ENCODE measurements at regions not wholly inside any gene's neighbourhood (a gene's known extent, or its start where the extent isn't known, plus 50 kb on each side); places are given as distances from the start of the nearest gene placed in this dataset.

DNA sequence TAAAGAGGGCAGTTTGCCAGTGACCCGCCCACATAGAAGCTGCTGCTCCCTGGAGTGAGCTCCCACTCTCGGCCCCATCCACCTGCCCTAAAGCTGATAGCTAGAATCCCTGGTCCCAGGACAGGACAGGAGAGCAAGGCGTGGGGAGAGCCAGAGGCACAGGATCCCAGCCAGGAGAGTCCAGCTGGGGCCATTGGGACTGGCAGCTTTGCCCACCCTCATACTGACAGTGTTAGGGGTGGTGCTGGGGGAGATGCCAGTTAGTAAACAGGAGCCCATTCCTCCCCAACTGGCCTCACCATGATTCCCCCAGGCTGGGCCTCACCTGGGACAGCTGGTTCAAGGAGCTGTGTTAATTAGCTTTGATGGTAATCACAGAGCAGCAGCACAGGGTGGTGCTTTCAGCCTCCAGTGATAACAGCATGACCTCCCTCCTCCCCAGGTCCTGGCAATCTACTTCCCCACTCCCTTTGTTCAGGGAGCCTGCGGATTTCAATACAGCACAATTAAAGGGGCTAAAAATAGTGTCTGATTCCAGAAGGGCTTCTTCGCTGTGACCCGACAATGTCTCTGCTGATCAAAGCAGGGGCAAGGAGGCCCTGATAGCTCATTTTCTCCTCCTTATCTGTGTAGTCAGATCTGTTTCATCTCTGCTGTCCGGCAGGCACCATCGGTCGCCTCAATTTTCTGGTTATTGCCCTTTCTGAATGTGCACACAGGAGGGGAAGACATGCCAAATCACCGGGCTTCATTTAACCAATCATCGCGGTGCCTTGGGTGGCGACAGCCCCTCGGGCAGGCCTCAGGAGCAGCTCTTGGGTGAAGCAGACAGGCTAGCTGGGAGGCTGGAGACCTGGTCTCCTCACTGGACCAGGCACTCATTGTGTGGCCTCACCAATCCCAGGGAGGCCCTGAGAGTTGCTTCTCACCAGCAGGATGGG is 119.9 kb upstream of the TEX51 start:
- Histone ChIP-seq H3K36me3 (ENCODE audit: insufficient read depth, low read length) (no peaks in the 10 kb centered on the region), H3K27ac (ENCODE audit: low read depth, low read length, poor library complexity, severe bottlenecking) (no peak overlapping the region), H3K9ac (ENCODE audit: low read length) (no peak overlapping the region)

DNA sequence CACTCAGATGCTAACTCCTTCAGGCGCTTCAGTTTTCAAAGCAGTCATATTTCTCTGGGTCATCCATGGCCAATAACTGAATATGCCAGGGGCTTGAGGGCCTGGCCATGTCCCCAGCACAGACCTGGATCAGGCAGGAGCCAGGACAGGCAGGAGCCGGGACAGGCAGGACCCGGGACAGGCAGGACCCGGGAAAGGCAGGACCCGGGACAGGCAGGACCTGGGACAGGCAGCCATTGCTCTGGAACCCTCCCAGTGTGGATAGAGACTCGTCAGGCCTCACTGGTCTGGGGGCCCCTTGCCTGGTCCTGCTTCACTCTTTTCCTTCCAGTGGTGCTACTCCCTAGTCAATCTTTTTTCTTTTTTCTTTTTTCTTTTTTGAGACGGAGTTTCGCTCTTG is 117.5 kb upstream of the TEX51 start:
- Histone ChIP-seq H3K36me3 (ENCODE audit: insufficient read depth, low read length) (no peaks in the 10 kb centered on the region), H3K4me3 (ENCODE audit: low read depth, low read length, poor library complexity, severe bottlenecking) (no peak overlapping the region), H3K9ac (ENCODE audit: low read length) (no peak overlapping the region), H3K4me2 (ENCODE audit: low read length) (no peak overlapping the region), H3K9me2 (ENCODE audit: low read depth, low read length) (no peaks in the 10 kb centered on the region), H3F3A (ENCODE audit: insufficient read depth, low read length) (no peaks in the 10 kb centered on the region), H3K4me1 (ENCODE audit: insufficient read depth, low read length, severe bottlenecking) (peaks cover 5% of the 10 kb centered on the region), H3K27ac (ENCODE audit: low read depth, low read length, poor library complexity, severe bottlenecking) (no peak overlapping the region), H3K79me2 (ENCODE audit: insufficient read depth, low read length) (no peaks in the 10 kb centered on the region), H3K27me3 (ENCODE audit: insufficient read depth, low read length) (no peaks in the 10 kb centered on the region), H3K9me3 (ENCODE audit: low read length) (no peaks in the 10 kb centered on the region), H2AFZ (ENCODE audit: low read length) (no peak overlapping the region), H4K20me1 (ENCODE audit: insufficient read depth, low read length) (no peaks in the 10 kb centered on the region)
- TF ChIP-seq EZH2 (IDR thresholded peaks at IDR 0.05; ENCODE audit: borderline replicate concordance, low read length) = no peak

More for the DNA sequence above, 119.9 kb upstream of the TEX51 start:
- Histone ChIP-seq H3K27me3 (ENCODE audit: insufficient read depth, low read length) (no peaks in the 10 kb centered on the region), H3K4me2 (ENCODE audit: low read length) (no peak overlapping the region), H2AFZ (ENCODE audit: low read length) (no peak overlapping the region), H3K4me3 (ENCODE audit: low read depth, low read length, poor library complexity, severe bottlenecking) (no peak overlapping the region), H3K9me3 (ENCODE audit: low read length) (no peaks in the 10 kb centered on the region), H3K9me2 (ENCODE audit: low read depth, low read length) (no peaks in the 10 kb centered on the region), H4K20me1 (ENCODE audit: insufficient read depth, low read length) (no peaks in the 10 kb centered on the region), H3K79me2 (ENCODE audit: insufficient read depth, low read length) (no peaks in the 10 kb centered on the region), H3F3A (ENCODE audit: insufficient read depth, low read length) (no peaks in the 10 kb centered on the region), H3K4me1 (ENCODE audit: insufficient read depth, low read length, severe bottlenecking) (peaks cover 5% of the 10 kb centered on the region)
- TF ChIP-seq, protein P1, sequence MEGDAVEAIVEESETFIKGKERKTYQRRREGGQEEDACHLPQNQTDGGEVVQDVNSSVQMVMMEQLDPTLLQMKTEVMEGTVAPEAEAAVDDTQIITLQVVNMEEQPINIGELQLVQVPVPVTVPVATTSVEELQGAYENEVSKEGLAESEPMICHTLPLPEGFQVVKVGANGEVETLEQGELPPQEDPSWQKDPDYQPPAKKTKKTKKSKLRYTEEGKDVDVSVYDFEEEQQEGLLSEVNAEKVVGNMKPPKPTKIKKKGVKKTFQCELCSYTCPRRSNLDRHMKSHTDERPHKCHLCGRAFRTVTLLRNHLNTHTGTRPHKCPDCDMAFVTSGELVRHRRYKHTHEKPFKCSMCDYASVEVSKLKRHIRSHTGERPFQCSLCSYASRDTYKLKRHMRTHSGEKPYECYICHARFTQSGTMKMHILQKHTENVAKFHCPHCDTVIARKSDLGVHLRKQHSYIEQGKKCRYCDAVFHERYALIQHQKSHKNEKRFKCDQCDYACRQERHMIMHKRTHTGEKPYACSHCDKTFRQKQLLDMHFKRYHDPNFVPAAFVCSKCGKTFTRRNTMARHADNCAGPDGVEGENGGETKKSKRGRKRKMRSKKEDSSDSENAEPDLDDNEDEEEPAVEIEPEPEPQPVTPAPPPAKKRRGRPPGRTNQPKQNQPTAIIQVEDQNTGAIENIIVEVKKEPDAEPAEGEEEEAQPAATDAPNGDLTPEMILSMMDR (IDR thresholded peaks at IDR 0.05; ENCODE audit: low read length) = no peak
- TF ChIP-seq EZH2 (IDR thresholded peaks at IDR 0.05; ENCODE audit: borderline replicate concordance, low read length) = no peak

GRCh38 chr2:126781806-126782205 is 116.9 kb upstream of the TEX51 start:
- Histone ChIP-seq H3K79me2 (ENCODE audit: insufficient read depth, low read length) (no peaks in the 10 kb centered on the region), H3F3A (ENCODE audit: insufficient read depth, low read length) (no peaks in the 10 kb centered on the region), H3K4me3 (ENCODE audit: low read depth, low read length, poor library complexity, severe bottlenecking) (no peak overlapping the region), H3K9me3 (ENCODE audit: low read length) (no peaks in the 10 kb centered on the region), H3K36me3 (ENCODE audit: insufficient read depth, low read length) (no peaks in the 10 kb centered on the region), H3K4me1 (ENCODE audit: insufficient read depth, low read length, severe bottlenecking) (peaks cover 5% of the 10 kb centered on the region), H3K9ac (ENCODE audit: low read length) (no peak overlapping the region), H3K27me3 (ENCODE audit: insufficient read depth, low read length) (no peaks in the 10 kb centered on the region), H3K4me2 (ENCODE audit: low read length) (no peak overlapping the region), H4K20me1 (ENCODE audit: insufficient read depth, low read length) (no peaks in the 10 kb centered on the region), H3K27ac (ENCODE audit: low read depth, low read length, poor library complexity, severe bottlenecking) (no peak overlapping the region), H3K9me2 (ENCODE audit: low read depth, low read length) (no peaks in the 10 kb centered on the region), H2AFZ (ENCODE audit: low read length) (no peak overlapping the region)
- TF ChIP-seq EZH2 (IDR thresholded peaks at IDR 0.05; ENCODE audit: borderline replicate concordance, low read length) = no peak
- TF ChIP-seq, protein P1 (IDR thresholded peaks at IDR 0.05; ENCODE audit: low read length) = no peak

Data from OCI-LY1 (cell line).